Gastrocnemius medialis (tissue), 4 donors: ENCODE measurements at regions not wholly inside any gene's neighbourhood (a gene's known extent, or its start where the extent isn't known, plus 50 kb on each side); places are given as distances from the start of the nearest gene placed in this dataset.

Source experiments
- CTCF ChIP-seq, 5 experiments: fragments of 450-650 bp in 3 of 5; fragments of 200-600 bp in 2 of 5; sonication (generic) in 2 of 5; IDR thresholded peaks in 4 of 5; conservative IDR thresholded peaks in 1 of 5; 1 replicate in 4 of 5; 2 replicates in 1 of 5; pipeline ENCODE4 v1.5.1; 2016 to 2019; ENCODE audit warnings: antibody characterized with exemption in 5 of 5, mild to moderate bottlenecking in 3 of 5, moderate library complexity in 3 of 5
- POLR2A ChIP-seq, 2 donors: fragments of 450-650 bp; IDR thresholded peaks; one replicate each; pipeline ENCODE4 v1.6.1; 2017; ENCODE audit warnings: antibody characterized with exemption in 2 of 2, mild to moderate bottlenecking in 2 of 2, moderate library complexity in 2 of 2

GRCh38 chr12:87924149-87924548 is 105.1 kb downstream of the C12orf50 start:
- TF ChIP-seq CTCF (IDR thresholded peaks at IDR 0.05 in 4 of 5, conservative IDR thresholded peaks at IDR 0.05 in 1 of 5), result no peak
- TF ChIP-seq POLR2A (IDR thresholded peaks at IDR 0.05), result no peak
